Activated CD8-positive, alpha-beta T cell treated with anti-CD3 and anti-CD28 coated beads for 36 hours (primary cell): ENCODE measurements at regions not wholly inside any gene's neighbourhood (a gene's known extent, or its start where the extent isn't known, plus 50 kb on each side); places are given as distances from the start of the nearest gene placed in this dataset.
"Not testable (repeated sequence)": the region's sequence is repeated elsewhere in the genome, so short reads cannot be mapped to it uniquely, and the experiment has no call there.

Experiments
- ATAC-seq: fragments of 200-7000 bp; cut with Tn5 transposase; one replicate; pipeline ENCODE4 v1.10.0; 2021; ENCODE audit warnings: mild to moderate bottlenecking, moderate library complexity
- CTCF ChIA-PET: fragments of 350-600 bp; sonication (Branson Sonifier 250); formaldehyde crosslinking; loops from one replicate; lab custom pipeline; 2021; ENCODE audit warnings: antibody characterized with exemption; lab: Charles Lee
- POLR2A ChIA-PET: fragments of 350-600 bp; sonication (Branson Sonifier 250); formaldehyde crosslinking; loops from one replicate; lab custom pipeline; 2021; ENCODE audit warnings: antibody characterized with exemption; lab: Charles Lee
- DNase-seq: peaks from one replicate; pipeline ENCODE4 v3.0.0-alpha.2; 2020
- H3K27ac Mint-ChIP-seq: one replicate; pipeline ENCODE4 v1.8.0; 2021; ENCODE audit warnings: mild to moderate bottlenecking, mixed read lengths
- H3K27me3 Mint-ChIP-seq: one replicate; pipeline ENCODE4 v1.8.0; 2021; ENCODE audit warnings: mixed read lengths
- H3K36me3 Mint-ChIP-seq: one replicate; pipeline ENCODE4 v1.8.0; 2021; ENCODE audit warnings: low read depth, mixed read lengths
- H3K4me1 Mint-ChIP-seq: one replicate; pipeline ENCODE4 v1.8.0; 2021; ENCODE audit warnings: low read depth, mixed read lengths
- H3K4me3 Mint-ChIP-seq: one replicate; pipeline ENCODE4 v1.8.0; 2021; ENCODE audit warnings: mild to moderate bottlenecking, moderate library complexity, mixed read lengths
- H3K9me3 Mint-ChIP-seq: one replicate; pipeline ENCODE4 v1.8.0; 2021; ENCODE audit warnings: mixed read lengths
- intact Hi-C: fragments of 100-400 bp; cut with micrococcal nuclease; formaldehyde crosslinking; loops from one replicate; pipeline ENCODE4 v1.10.0; 2022
- TF ChIP-seq, protein P1 (sequence below): fragments of 200-600 bp; IDR thresholded peaks from one replicate; pipeline ENCODE4 v1.8.0; 2022; ENCODE audit warnings: antibody characterized with exemption, mild to moderate bottlenecking

DNA sequence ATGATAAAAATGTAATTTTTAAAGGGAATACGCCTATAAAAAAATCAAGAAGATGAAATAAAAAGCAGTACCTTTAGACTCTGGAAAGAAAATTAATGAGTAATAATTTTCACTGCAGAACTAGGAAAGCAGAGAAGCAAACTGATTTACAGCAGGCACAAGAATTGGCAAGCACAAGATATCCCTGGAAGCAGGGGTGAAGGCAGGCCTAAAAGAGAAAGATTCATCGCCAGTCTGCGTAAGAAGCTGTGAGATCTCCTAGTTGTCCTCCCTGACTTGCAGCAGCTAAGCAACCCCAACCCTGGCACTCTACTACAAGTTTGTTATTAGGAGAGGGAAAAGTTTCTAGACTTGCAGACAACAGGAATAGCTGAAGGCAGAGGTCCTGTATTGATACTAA is 107.7 kb downstream of the PRR15 start:
- ATAC-seq, intact Hi-C loops: not testable (repeated sequence)

DNA sequence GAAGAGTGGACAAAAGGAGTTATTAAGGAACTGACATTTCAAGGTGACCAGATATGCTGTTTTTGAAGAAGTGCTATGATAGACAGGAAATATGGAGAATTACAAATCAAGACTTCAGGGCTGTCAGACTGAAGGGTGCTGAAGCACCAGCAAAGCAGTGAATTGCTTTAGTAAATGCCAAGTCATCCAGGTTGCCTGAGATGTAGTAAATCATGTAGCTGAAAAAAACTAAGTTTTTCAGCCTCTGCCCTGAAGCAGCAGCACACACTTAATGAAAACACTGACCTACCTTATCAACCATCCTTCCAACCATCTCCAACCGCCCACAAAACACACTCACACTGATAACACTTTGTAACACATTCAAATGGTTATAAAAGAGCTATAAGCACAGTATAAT is 110.0 kb downstream of the PRR15 start:
- H3K4me1 Mint-ChIP-seq, ATAC-seq, CTCF ChIA-PET, H3K27ac Mint-ChIP-seq, H3K9me3 Mint-ChIP-seq, POLR2A ChIA-PET, H3K4me3 Mint-ChIP-seq, intact Hi-C loops, DNase-seq, H3K36me3 Mint-ChIP-seq, H3K27me3 Mint-ChIP-seq: not testable (repeated sequence)

More for the DNA sequence above, 107.7 kb downstream of the PRR15 start:
- H3K4me1 Mint-ChIP-seq, H3K4me3 Mint-ChIP-seq, CTCF ChIA-PET, H3K27me3 Mint-ChIP-seq, DNase-seq, H3K9me3 Mint-ChIP-seq, POLR2A ChIA-PET, H3K36me3 Mint-ChIP-seq, H3K27ac Mint-ChIP-seq: not testable (repeated sequence)

DNA sequence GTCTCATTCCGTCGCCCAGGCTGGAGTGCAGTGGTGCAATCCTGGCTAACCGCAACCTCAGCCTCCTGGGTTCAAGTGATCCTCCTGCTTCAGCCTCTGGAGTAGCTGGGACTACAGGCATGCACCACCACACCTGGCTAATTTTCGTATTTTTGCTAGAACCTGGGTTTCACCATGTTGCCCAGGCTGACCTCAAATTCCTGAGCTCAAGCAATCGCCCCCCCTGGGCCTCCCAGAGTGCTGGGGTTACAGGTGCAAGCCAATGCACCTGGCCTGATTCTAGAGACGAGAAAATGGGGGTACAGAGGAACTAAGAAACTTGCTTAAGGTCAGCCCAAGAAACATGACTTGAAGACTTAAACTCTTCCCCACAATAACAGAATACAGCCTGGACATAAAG is 111.0 kb downstream of the PRR15 start:
- H3K36me3 Mint-ChIP-seq, H3K27me3 Mint-ChIP-seq, H3K4me1 Mint-ChIP-seq, H3K4me3 Mint-ChIP-seq, ATAC-seq, CTCF ChIA-PET, DNase-seq, intact Hi-C loops, H3K27ac Mint-ChIP-seq, H3K9me3 Mint-ChIP-seq, POLR2A ChIA-PET: not testable (repeated sequence)

GRCh38 chr7:29677254-29677653 is 113.6 kb downstream of the PRR15 start:
- CTCF ChIA-PET, H3K4me1 Mint-ChIP-seq, H3K36me3 Mint-ChIP-seq, H3K27ac Mint-ChIP-seq, ATAC-seq, H3K9me3 Mint-ChIP-seq, intact Hi-C loops, POLR2A ChIA-PET, H3K4me3 Mint-ChIP-seq, DNase-seq, H3K27me3 Mint-ChIP-seq: not testable (repeated sequence)

DNA sequence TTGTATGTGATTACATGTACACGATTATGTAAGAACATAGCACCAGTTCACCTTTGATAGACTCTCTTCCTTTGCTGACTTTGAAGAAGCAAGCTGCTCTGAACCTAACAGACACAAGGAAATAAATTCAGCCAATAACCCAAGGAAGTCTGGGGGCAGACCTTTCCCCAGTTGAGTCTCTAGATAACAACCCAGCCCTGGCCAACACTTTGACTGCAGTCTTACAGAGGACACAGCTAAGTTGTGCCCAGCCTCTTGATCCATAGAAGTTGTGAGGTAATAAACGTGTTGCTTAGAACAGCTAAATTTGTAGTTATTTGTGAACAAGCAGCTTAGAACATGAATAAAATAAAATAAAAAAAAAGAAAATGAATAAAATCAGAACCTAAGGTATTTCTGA is 116.3 kb downstream of the PRR15 start:
- H3K4me1 Mint-ChIP-seq, H3K27me3 Mint-ChIP-seq, H3K9me3 Mint-ChIP-seq, intact Hi-C loops, H3K4me3 Mint-ChIP-seq, ATAC-seq, H3K27ac Mint-ChIP-seq, H3K36me3 Mint-ChIP-seq, POLR2A ChIA-PET, CTCF ChIA-PET, DNase-seq: not testable (repeated sequence)

DNA sequence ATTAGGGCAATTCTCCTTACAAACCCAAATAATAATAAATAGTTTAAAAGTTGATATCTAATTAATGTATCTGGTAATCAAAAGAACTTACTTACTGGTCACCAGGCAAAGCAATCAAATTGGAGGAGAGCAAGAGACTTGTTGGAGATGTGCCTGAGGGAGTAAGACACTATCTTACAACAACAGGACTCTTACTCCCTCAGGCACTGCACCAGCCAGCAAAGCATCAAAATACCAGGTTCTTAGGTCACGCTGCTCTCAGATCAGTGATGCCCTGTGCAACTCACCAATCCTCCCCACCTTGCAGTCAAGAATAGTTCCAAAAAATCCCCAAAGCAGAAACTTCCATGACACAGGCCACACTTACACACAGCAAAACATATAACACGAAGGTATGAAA is 117.0 kb downstream of the PRR15 start:
- H3K4me3 Mint-ChIP-seq, H3K36me3 Mint-ChIP-seq, H3K4me1 Mint-ChIP-seq, POLR2A ChIA-PET, DNase-seq, ATAC-seq, H3K27me3 Mint-ChIP-seq, CTCF ChIA-PET, intact Hi-C loops, H3K27ac Mint-ChIP-seq, H3K9me3 Mint-ChIP-seq: not testable (repeated sequence)

DNA sequence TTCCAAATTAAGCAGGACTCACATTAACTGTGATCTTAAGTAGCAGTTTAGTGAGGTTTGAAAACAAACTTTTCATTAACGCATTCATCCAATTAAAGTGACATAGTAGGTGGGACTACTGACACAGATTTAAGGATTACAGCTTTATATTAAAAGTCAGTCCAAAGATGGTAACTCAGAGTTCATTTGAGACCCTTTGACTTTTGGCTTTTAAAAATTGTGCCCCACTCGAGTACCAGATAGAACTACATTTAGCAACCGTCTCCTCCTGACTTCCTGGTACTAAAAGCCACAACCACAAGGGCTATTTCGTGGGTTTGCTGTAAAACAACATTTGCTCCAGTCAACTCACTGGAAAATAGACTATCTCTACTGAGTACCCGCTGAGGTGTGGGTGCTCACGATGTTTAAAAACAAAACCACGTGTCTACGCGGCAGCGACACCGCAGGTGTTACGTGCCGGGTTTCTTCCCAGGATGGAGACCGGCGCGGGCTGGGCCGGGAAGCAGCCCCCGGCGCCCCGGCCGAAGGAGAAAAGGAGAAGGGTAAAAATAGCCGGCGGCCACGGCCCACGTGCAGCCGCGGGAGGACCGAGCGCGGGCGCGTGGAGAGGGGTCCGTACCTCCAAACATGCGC is 120.6 kb downstream of the PRR15 start:
- CTCF ChIA-PET, intact Hi-C loops, H3K4me1 Mint-ChIP-seq, H3K36me3 Mint-ChIP-seq, H3K9me3 Mint-ChIP-seq, POLR2A ChIA-PET, H3K27ac Mint-ChIP-seq, DNase-seq: not testable (repeated sequence)
- H3K27me3 Mint-ChIP-seq: peaks cover 19% of the 10 kb centered on the region
- H3K4me3 Mint-ChIP-seq: peak overlapping the region; percentile 78
- ATAC-seq: peak; percentile 43

GRCh38 chr7:29684787-29685650 is 121.3 kb upstream of the WIPF3 start:
- Mint-ChIP-seq H3K36me3 (no peaks in the 10 kb centered on the region), H3K9me3 (no peaks in the 10 kb centered on the region), H3K4me3 (peak overlapping the region; percentile 78), H3K4me1 (peaks cover 4% of the 10 kb centered on the region), H3K27ac (no peak overlapping the region), H3K27me3 (peaks cover 19% of the 10 kb centered on the region)
- ChIA-PET CTCF (no interaction called here), POLR2A (no interaction called here)
- peak; percentile 81 for ATAC-seq
- intact Hi-C loops: no loop called here
- TF ChIP-seq, protein P1, sequence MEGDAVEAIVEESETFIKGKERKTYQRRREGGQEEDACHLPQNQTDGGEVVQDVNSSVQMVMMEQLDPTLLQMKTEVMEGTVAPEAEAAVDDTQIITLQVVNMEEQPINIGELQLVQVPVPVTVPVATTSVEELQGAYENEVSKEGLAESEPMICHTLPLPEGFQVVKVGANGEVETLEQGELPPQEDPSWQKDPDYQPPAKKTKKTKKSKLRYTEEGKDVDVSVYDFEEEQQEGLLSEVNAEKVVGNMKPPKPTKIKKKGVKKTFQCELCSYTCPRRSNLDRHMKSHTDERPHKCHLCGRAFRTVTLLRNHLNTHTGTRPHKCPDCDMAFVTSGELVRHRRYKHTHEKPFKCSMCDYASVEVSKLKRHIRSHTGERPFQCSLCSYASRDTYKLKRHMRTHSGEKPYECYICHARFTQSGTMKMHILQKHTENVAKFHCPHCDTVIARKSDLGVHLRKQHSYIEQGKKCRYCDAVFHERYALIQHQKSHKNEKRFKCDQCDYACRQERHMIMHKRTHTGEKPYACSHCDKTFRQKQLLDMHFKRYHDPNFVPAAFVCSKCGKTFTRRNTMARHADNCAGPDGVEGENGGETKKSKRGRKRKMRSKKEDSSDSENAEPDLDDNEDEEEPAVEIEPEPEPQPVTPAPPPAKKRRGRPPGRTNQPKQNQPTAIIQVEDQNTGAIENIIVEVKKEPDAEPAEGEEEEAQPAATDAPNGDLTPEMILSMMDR: no peak
- DNase-seq: peak; percentile 57

- H3K4me1 Mint-ChIP-seq, H3K9me3 Mint-ChIP-seq, CTCF ChIA-PET, intact Hi-C loops, POLR2A ChIA-PET, ATAC-seq, H3K36me3 Mint-ChIP-seq, H3K27ac Mint-ChIP-seq, DNase-seq: not testable (repeated sequence)
- peaks cover 17% of the 10 kb centered on the region for H3K27me3 Mint-ChIP-seq
- peak overlapping the region; percentile 65 for H3K4me3 Mint-ChIP-seq
These were observed 120.5 kb upstream of the WIPF3 start for GRCh38 chr7:29685651-29686271.

- H3K4me3 Mint-ChIP-seq, H3K9me3 Mint-ChIP-seq, DNase-seq, POLR2A ChIA-PET, H3K27ac Mint-ChIP-seq, intact Hi-C loops, CTCF ChIA-PET, H3K36me3 Mint-ChIP-seq, H3K4me1 Mint-ChIP-seq, ATAC-seq: not testable (repeated sequence)
- peaks cover 13% of the 10 kb centered on the region for H3K27me3 Mint-ChIP-seq
These were observed 115.8 kb upstream of the WIPF3 start for GRCh38 chr7:29690510-29690909.

GRCh38 chr7:29696402-29696801 is 109.9 kb upstream of the WIPF3 start:
- CTCF ChIA-PET, H3K36me3 Mint-ChIP-seq, H3K4me3 Mint-ChIP-seq, DNase-seq, ATAC-seq, H3K27me3 Mint-ChIP-seq, H3K4me1 Mint-ChIP-seq, H3K9me3 Mint-ChIP-seq, intact Hi-C loops, POLR2A ChIA-PET, H3K27ac Mint-ChIP-seq: not testable (repeated sequence)
